ENCODE measurements at regions not wholly inside any gene's neighbourhood (a gene's known extent, or its start where the extent isn't known, plus 50 kb on each side); places are given as distances from the start of the nearest gene placed in this dataset.

- intact Hi-C loops (cut with DNase I) = no loop called here
- TF ChIP-seq CTCF (IDR thresholded peaks at IDR 0.05; ENCODE audit: borderline replicate concordance, extremely low read depth, insufficient read depth) = no peak
- H3K27me3 ChIP-seq (ENCODE audit: control insufficient read depth, insufficient read depth, low read length) = no peaks in the 10 kb centered on the region
- no peak overlapping the region for H3K4me3 ChIP-seq (ENCODE audit: low read length in 3 of 3)
- no peaks in the 10 kb centered on the region for H3K4me1 ChIP-seq (ENCODE audit: control insufficient read depth in 2 of 3, insufficient read depth in 2 of 3, low read depth in 1 of 3, low read length in 3 of 3)
- peaks cover 0 to 15% (median 0%) of the 10 kb centered on the region in 3 donors for H3K9me3 ChIP-seq (ENCODE audit: control insufficient read depth in 2 of 3, insufficient read depth in 1 of 3, low read length in 3 of 3)
- FAIRE-seq (no peak), DNase-seq (no peak)
- no peak overlapping the region for H3K9ac ChIP-seq (ENCODE audit: low read length in 3 of 3)
- H3K27ac ChIP-seq (ENCODE audit: low read depth in 2 of 2, low read length in 2 of 2) = no peak overlapping the region
- H3K36me3 ChIP-seq (ENCODE audit: control insufficient read depth in 2 of 3, insufficient read depth in 3 of 3, low read length in 3 of 3) = no peaks in the 10 kb centered on the region
These were observed 74.9 kb upstream of the UST start for GRCh38 chr6:148671952-148672351.

GRCh38 chr6:148674306-148674705 lies 72.5 kb upstream of the UST start:
- DNase-seq = no peak
- intact Hi-C loops (cut with DNase I) = no loop called here

GRCh38 chr6:148677594-148678476 lies 69.0 kb upstream of the UST start:
- Histone ChIP-seq H3K9me3 (ENCODE audit: control insufficient read depth in 2 of 3, insufficient read depth in 1 of 3, low read length in 3 of 3) (no peaks in the 10 kb centered on the region), H3K36me3 (ENCODE audit: control insufficient read depth in 2 of 3, insufficient read depth in 3 of 3, low read length in 3 of 3) (no peaks in the 10 kb centered on the region), H3K9ac (ENCODE audit: low read length in 3 of 3) (no peak overlapping the region), H3K4me3 (ENCODE audit: low read length in 3 of 3) (no peak overlapping the region), H3K27ac (ENCODE audit: low read depth in 2 of 2, low read length in 2 of 2) (no peak overlapping the region), H3K4me1 (ENCODE audit: control insufficient read depth in 2 of 3, insufficient read depth in 2 of 3, low read depth in 1 of 3, low read length in 3 of 3) (no peaks in the 10 kb centered on the region), H3K27me3 (ENCODE audit: control insufficient read depth, insufficient read depth, low read length) (no peaks in the 10 kb centered on the region)
- FAIRE-seq = no peak
- peak in 2 of 5 donors; percentile 18 to 33 for DNase-seq
- intact Hi-C loops (cut with DNase I) = no loop called here
- TF ChIP-seq CTCF (IDR thresholded peaks at IDR 0.05; ENCODE audit: borderline replicate concordance, extremely low read depth, insufficient read depth) = no peak

More at GRCh38 chr6:148674306-148674705, 72.5 kb upstream of the UST start:
- Histone ChIP-seq H3K9me3 (ENCODE audit: control insufficient read depth in 2 of 3, insufficient read depth in 1 of 3, low read length in 3 of 3) (peaks cover 0 to 4% (median 0%) of the 10 kb centered on the region in 3 donors), H3K4me3 (ENCODE audit: low read length in 3 of 3) (no peak overlapping the region), H3K4me1 (ENCODE audit: control insufficient read depth in 2 of 3, insufficient read depth in 2 of 3, low read depth in 1 of 3, low read length in 3 of 3) (no peaks in the 10 kb centered on the region), H3K27me3 (ENCODE audit: control insufficient read depth, insufficient read depth, low read length) (no peaks in the 10 kb centered on the region), H3K27ac (ENCODE audit: low read depth in 2 of 2, low read length in 2 of 2) (no peak overlapping the region), H3K36me3 (ENCODE audit: control insufficient read depth in 2 of 3, insufficient read depth in 3 of 3, low read length in 3 of 3) (no peaks in the 10 kb centered on the region), H3K9ac (ENCODE audit: low read length in 3 of 3) (no peak overlapping the region)
- no peak for TF ChIP-seq CTCF (IDR thresholded peaks at IDR 0.05; ENCODE audit: borderline replicate concordance, extremely low read depth, insufficient read depth)
- no peak for FAIRE-seq
